Mononuclear cell (primary cell): ENCODE measurements at regions not wholly inside any gene's neighbourhood (a gene's known extent, or its start where the extent isn't known, plus 50 kb on each side); places are given as distances from the start of the nearest gene placed in this dataset.

Experiments
- H3K27me3 ChIP-seq: 2 replicates; pipeline ENCODE4 v1.6.0; 2011; ENCODE audit warnings: low read length, control low read depth; ENCODE audit not compliant: insufficient read depth
- H3K4me1 ChIP-seq: 2 replicates; pipeline ENCODE4 v1.5.1; 2011; ENCODE audit warnings: mild to moderate bottlenecking, low read length, control low read depth; ENCODE audit not compliant: insufficient read depth
- H3K4me3 ChIP-seq: 2 replicates; pipeline ENCODE4 v1.5.1; 2011; ENCODE audit warnings: mild to moderate bottlenecking, low read length, moderate library complexity
- H3K9me3 ChIP-seq: 2 replicates; pipeline ENCODE4 v1.5.1; 2011; ENCODE audit warnings: low read depth, mild to moderate bottlenecking, control low read depth, low read length

DNA sequence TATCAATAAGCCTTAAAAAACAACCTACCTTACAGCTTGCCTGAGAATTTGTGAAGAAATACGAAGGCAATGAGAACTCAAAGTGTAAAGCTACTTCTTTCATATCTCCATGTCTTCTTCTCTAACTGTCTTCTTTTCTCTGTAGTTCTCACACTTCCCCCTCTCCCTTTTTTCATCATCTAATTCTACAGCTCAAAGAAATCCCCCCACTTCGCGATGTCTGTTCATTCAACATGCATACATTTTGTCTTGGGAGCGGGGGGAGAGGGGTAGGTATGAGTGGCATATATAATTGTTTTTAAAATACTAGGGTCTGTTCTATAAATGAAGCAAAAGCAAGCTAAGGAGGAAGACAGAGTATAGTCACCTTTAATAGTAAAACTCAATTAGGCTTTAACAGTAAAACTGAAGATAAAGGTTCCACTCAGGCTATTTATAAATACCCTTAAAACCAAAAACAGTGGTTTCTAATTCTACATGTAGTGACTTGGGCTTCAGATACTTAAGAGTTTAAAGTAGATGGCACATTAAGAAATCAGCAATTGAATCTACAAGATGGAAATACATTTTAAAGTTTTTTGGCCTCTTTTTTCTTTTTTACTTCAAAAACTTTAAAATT is 106.9 kb downstream of the KLF12 start:
- no peaks in the 10 kb centered on the region for H3K9me3 ChIP-seq
- H3K4me3 ChIP-seq, result no peak overlapping the region
- H3K4me1 ChIP-seq, result peaks cover 10% of the 10 kb centered on the region
- H3K27me3 ChIP-seq, result no peaks in the 10 kb centered on the region

- Histone ChIP-seq H3K9me3 (no peaks in the 10 kb centered on the region), H3K4me1 (peaks cover 10% of the 10 kb centered on the region), H3K27me3 (no peaks in the 10 kb centered on the region), H3K4me3 (no peak overlapping the region)
Observed at GRCh38 chr13:74026753-74027152, 107.5 kb downstream of the KLF12 start.

- no peak overlapping the region for H3K4me3 ChIP-seq
- H3K4me1 ChIP-seq, result peaks cover 10% of the 10 kb centered on the region
Observed at GRCh38 chr13:74025369-74025768, 108.8 kb downstream of the KLF12 start.

GRCh38 chr13:74024856-74025255 is 109.3 kb downstream of the KLF12 start:
- Histone ChIP-seq H3K4me3 (no peak overlapping the region), H3K27me3 (no peaks in the 10 kb centered on the region), H3K4me1 (peaks cover 10% of the 10 kb centered on the region), H3K9me3 (no peaks in the 10 kb centered on the region)

More at GRCh38 chr13:74025369-74025768, 108.8 kb downstream of the KLF12 start:
- H3K9me3 ChIP-seq, result no peaks in the 10 kb centered on the region
- no peaks in the 10 kb centered on the region for H3K27me3 ChIP-seq

GRCh38 chr13:74024314-74024713 is 109.9 kb downstream of the KLF12 start:
- Histone ChIP-seq H3K4me3 (no peak overlapping the region), H3K4me1 (peaks cover 10% of the 10 kb centered on the region), H3K9me3 (no peaks in the 10 kb centered on the region), H3K27me3 (no peaks in the 10 kb centered on the region)

DNA sequence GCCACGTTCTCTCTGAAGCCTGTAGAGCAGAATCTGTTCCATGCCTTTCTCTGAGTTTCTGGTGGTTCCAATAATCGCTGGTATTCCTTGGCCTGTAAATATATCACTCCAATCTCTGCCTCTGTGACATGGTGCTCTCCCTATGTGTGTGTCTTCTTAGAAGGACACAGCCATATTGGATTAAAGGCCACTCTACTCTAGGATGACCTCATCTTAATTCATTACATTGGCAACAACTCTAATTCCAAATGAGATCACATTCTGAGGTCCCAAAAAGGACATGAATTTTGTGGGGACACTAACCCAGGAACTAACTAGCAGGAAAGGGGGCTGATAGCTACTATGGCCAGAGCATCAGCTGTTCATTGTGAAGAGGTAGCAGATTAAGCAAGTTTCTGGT is 110.7 kb downstream of the KLF12 start:
- H3K4me3 ChIP-seq, result no peak overlapping the region
- H3K27me3 ChIP-seq, result no peaks in the 10 kb centered on the region
- H3K4me1 ChIP-seq, result peaks cover 10% of the 10 kb centered on the region
- no peaks in the 10 kb centered on the region for H3K9me3 ChIP-seq

- no peaks in the 10 kb centered on the region for H3K9me3 ChIP-seq
- peaks cover 4% of the 10 kb centered on the region for H3K4me1 ChIP-seq
- H3K27me3 ChIP-seq, result no peaks in the 10 kb centered on the region
- no peak overlapping the region for H3K4me3 ChIP-seq
Observed at GRCh38 chr13:74021505-74021904, 112.7 kb downstream of the KLF12 start.

GRCh38 chr13:74018062-74018431 is 116.2 kb downstream of the KLF12 start:
- H3K27me3 ChIP-seq, result no peaks in the 10 kb centered on the region
- H3K4me1 ChIP-seq, result no peaks in the 10 kb centered on the region
- no peak overlapping the region for H3K4me3 ChIP-seq

GRCh38 chr13:74017301-74018061 is 116.7 kb downstream of the KLF12 start:
- Histone ChIP-seq H3K27me3 (no peaks in the 10 kb centered on the region), H3K4me1 (no peaks in the 10 kb centered on the region), H3K4me3 (no peak overlapping the region), H3K9me3 (no peaks in the 10 kb centered on the region)

More at GRCh38 chr13:74018062-74018431, 116.2 kb downstream of the KLF12 start:
- H3K9me3 ChIP-seq, result no peaks in the 10 kb centered on the region

DNA sequence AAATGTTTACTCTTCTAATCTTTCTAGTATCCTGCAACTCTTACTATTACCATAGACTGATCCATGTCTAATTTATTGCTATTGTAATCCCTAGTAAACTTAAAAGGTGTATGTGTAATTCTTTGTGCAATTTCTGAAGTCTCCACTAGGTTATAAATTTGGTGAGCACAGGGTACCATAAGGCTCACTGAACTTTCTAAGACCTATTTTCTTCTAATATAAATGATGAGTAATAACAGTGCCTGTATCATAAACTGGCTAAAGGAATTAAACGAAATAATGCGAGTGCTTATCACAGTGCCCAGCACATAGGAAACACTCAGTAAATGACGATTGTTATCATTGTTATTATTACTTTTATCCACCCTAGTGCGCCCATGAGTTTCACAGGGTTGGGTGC is 119.1 kb downstream of the KLF12 start:
- no peak overlapping the region for H3K4me3 ChIP-seq
- no peaks in the 10 kb centered on the region for H3K27me3 ChIP-seq
- H3K4me1 ChIP-seq, result no peaks in the 10 kb centered on the region
- H3K9me3 ChIP-seq, result no peaks in the 10 kb centered on the region

GRCh38 chr13:74009100-74009668 is 125.0 kb downstream of the KLF12 start:
- H3K4me1 ChIP-seq, result no peaks in the 10 kb centered on the region
- no peaks in the 10 kb centered on the region for H3K9me3 ChIP-seq
- no peaks in the 10 kb centered on the region for H3K27me3 ChIP-seq
- H3K4me3 ChIP-seq, result no peak overlapping the region

- H3K4me1 ChIP-seq, result no peaks in the 10 kb centered on the region
- H3K27me3 ChIP-seq, result no peaks in the 10 kb centered on the region
- no peaks in the 10 kb centered on the region for H3K9me3 ChIP-seq
- H3K4me3 ChIP-seq, result no peak overlapping the region
Observed at GRCh38 chr13:74006666-74007065, 127.5 kb downstream of the KLF12 start.

DNA sequence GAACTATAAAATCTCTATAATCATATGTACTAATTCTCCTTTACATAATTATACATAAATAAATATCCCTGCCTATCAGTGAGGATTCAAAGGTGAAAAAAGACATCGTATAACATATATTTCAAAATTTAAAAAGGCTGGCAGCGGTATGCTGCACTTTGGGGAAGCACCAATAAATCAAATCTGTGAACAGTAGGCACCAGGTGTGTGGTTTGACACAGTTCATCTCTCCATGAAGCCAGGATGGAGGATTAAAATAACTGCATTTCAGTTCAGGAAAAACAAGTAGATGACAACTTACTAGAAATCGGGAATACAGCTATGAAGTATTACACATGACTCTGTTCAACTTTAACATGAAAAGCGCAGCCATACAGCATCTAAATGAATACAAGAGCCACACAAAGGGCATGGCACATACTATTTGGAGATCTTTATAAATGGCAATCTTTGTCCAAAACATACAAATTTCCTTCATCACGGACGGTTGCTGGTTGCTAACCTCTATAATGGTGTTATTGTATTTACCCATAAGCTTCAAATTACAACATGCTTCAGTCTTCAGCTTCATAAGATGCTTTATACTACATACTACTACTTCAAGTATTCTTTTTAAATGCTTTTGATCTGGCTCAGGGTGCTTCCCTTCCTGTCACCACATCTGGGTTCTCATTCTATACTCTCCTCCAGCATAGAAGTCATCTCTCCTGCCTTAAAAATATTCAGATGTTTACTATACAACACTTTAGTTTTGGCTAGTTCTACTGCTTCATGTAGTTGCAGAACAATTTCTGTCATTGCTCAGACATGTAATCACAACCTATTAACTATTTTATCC is 128.7 kb downstream of the KLF12 start:
- no peak overlapping the region for H3K4me3 ChIP-seq
- H3K4me1 ChIP-seq, result no peaks in the 10 kb centered on the region
- H3K9me3 ChIP-seq, result no peaks in the 10 kb centered on the region
- no peaks in the 10 kb centered on the region for H3K27me3 ChIP-seq

- no peaks in the 10 kb centered on the region for H3K9me3 ChIP-seq
- no peak overlapping the region for H3K4me3 ChIP-seq
- H3K4me1 ChIP-seq, result no peaks in the 10 kb centered on the region
- no peaks in the 10 kb centered on the region for H3K27me3 ChIP-seq
Observed at GRCh38 chr13:74004109-74004508, 130.1 kb downstream of the KLF12 start.

DNA sequence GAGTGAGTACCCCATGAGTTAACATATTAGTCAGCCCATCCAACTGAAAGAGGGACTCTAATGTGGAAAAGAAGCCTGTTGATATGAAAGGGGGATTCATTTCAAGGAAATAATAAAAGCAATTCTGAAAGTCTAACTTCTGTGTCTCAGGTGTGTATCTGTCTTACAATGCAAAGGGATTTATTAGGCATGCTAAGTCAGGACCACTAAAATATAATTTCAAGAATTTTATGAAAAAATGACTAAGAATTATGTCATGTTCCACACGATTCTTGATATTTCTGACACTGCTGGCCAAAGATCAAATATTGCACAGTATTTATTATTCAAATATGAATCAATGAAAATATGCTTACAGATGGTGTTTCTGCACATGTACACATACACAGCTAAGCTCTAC is 130.8 kb downstream of the KLF12 start:
- H3K4me1 ChIP-seq, result no peaks in the 10 kb centered on the region
- H3K27me3 ChIP-seq, result no peaks in the 10 kb centered on the region
- H3K9me3 ChIP-seq, result no peaks in the 10 kb centered on the region
- no peak overlapping the region for H3K4me3 ChIP-seq
